GM23338 (cell line): ENCODE measurements at regions not wholly inside any gene's neighbourhood (a gene's known extent, or its start where the extent isn't known, plus 50 kb on each side); places are given as distances from the start of the nearest gene placed in this dataset.

ENCODE experiments used
- ATAC-seq: fragments of 200-7000 bp; cut with Tn5 transposase; 3 replicates; pipeline ENCODE4 v1.9.1; 2020
- DNase-seq: peaks from one replicate; pipeline ENCODE4 v3.0.0-alpha.2; 2015; ENCODE audit warnings: low spot score
- H2AFZ ChIP-seq: fragments of 200-600 bp; sonication (generic); 2 replicates; pipeline ENCODE4 v1.8.0; 2016; ENCODE audit warnings: antibody characterized with exemption, mild to moderate bottlenecking, moderate library complexity
- H3F3A ChIP-seq: fragments of 200-600 bp; sonication (generic); replicated peaks from 2 replicates; pipeline ENCODE4 v1.8.0; 2017; ENCODE audit warnings: antibody characterized with exemption, mixed run types, low read depth
- H3K27ac ChIP-seq: fragments of 200-600 bp; sonication (generic); 2 replicates; pipeline ENCODE4 v1.6.1; 2016; ENCODE audit warnings: low read depth
- H3K27me3 ChIP-seq: fragments of 200-600 bp; sonication (generic); 2 replicates; pipeline ENCODE4 v1.8.0; 2016; ENCODE audit warnings: mild to moderate bottlenecking, mixed run types, moderate library complexity; ENCODE audit not compliant: insufficient read depth
- H3K36me3 ChIP-seq: fragments of 200-600 bp; sonication (generic); 2 replicates; pipeline ENCODE4 v1.8.0; 2016; ENCODE audit warnings: mild to moderate bottlenecking; ENCODE audit not compliant: insufficient read depth
- H3K4me1 ChIP-seq: fragments of 200-600 bp; sonication (generic); 2 replicates; pipeline ENCODE4 v1.8.0; 2016; ENCODE audit warnings: mild to moderate bottlenecking, moderate library complexity; ENCODE audit not compliant: insufficient read depth
- H3K4me2 ChIP-seq: fragments of 200-600 bp; sonication (generic); 2 replicates; pipeline ENCODE4 v1.7.1; 2017; ENCODE audit warnings: mixed run types
- H3K4me3 ChIP-seq: fragments of 200-600 bp; sonication (generic); 2 replicates; pipeline ENCODE4 v1.6.1; 2016; ENCODE audit warnings: mixed run types
- H3K79me2 ChIP-seq: fragments of 200-600 bp; sonication (generic); replicated peaks from 2 replicates; pipeline ENCODE4 v1.8.0; 2017; ENCODE audit warnings: mild to moderate bottlenecking; ENCODE audit not compliant: insufficient read depth
- H3K9me2 ChIP-seq: fragments of 200-600 bp; sonication (generic); 2 replicates; pipeline ENCODE4 v1.8.0; 2017; ENCODE audit not compliant: insufficient read depth
- H4K20me1 ChIP-seq: fragments of 200-600 bp; sonication (generic); replicated peaks from 2 replicates; pipeline ENCODE4 v1.8.0; 2017; ENCODE audit warnings: mild to moderate bottlenecking; ENCODE audit not compliant: insufficient read depth
- H3K27ac Mint-ChIP-seq: 2 replicates; pipeline ENCODE4 v1.8.0; 2020; ENCODE audit warnings: inconsistent platforms, mild to moderate bottlenecking, moderate library complexity, mixed read lengths
- H3K27me3 Mint-ChIP-seq: 3 replicates; pipeline ENCODE4 v1.8.0; 2022; ENCODE audit warnings: low read depth, mild to moderate bottlenecking, moderate library complexity, mixed read lengths, inconsistent platforms; ENCODE audit not compliant: insufficient read depth, poor library complexity
- H3K36me3 Mint-ChIP-seq: 3 replicates; pipeline ENCODE4 v1.8.0; 2021; ENCODE audit warnings: low read depth, mild to moderate bottlenecking, inconsistent platforms, moderate library complexity, mixed read lengths
- H3K4me1 Mint-ChIP-seq: 3 replicates; pipeline ENCODE4 v1.8.0; 2020; ENCODE audit warnings: mild to moderate bottlenecking, inconsistent platforms, mixed read lengths
- H3K4me3 Mint-ChIP-seq: 3 replicates; pipeline ENCODE4 v1.8.0; 2021; ENCODE audit warnings: moderate library complexity, mild to moderate bottlenecking, inconsistent platforms, mixed read lengths
- H3K9me3 Mint-ChIP-seq: 3 replicates; pipeline ENCODE4 v1.8.0; 2020; ENCODE audit warnings: moderate library complexity, mild to moderate bottlenecking, inconsistent platforms, mixed read lengths
- ETS1 ChIP-seq: IDR thresholded peaks from 2 replicates; pipeline ENCODE4 v1.6.1; 2016; ENCODE audit warnings: antibody characterized with exemption
- EZH2 ChIP-seq: fragments of 200-600 bp; sonication (generic); IDR thresholded peaks from one replicate; pipeline ENCODE4 v1.8.0; 2017; ENCODE audit warnings: antibody characterized with exemption, mild to moderate bottlenecking, low read depth; ENCODE audit not compliant: unreplicated experiment
- JUNB ChIP-seq: IDR thresholded peaks from one replicate; pipeline ENCODE4 v1.6.1; 2016; ENCODE audit warnings: antibody characterized with exemption; ENCODE audit not compliant: unreplicated experiment
- POLR2AphosphoS5 ChIP-seq: IDR thresholded peaks from 2 replicates; pipeline ENCODE4 v1.6.1; 2016; ENCODE audit warnings: antibody characterized with exemption, low read depth
- STAT1 ChIP-seq: IDR thresholded peaks from one replicate; pipeline ENCODE4 v1.6.1; 2016; ENCODE audit warnings: antibody characterized with exemption; ENCODE audit not compliant: unreplicated experiment
- ZNF331 ChIP-seq: fragments of 250-450 bp; sonication (Bioruptor Pico); IDR thresholded peaks from 2 replicates; pipeline ENCODE4 v1.5.0; 2020; ENCODE audit warnings: low read depth, mild to moderate bottlenecking, moderate library complexity
- TF ChIP-seq, protein P1 (sequence below): fragments of 250-450 bp; sonication (Bioruptor Pico); IDR thresholded peaks from 2 replicates; pipeline ENCODE4 v1.5.0; 2020; ENCODE audit warnings: mild to moderate bottlenecking, moderate library complexity

DNA sequence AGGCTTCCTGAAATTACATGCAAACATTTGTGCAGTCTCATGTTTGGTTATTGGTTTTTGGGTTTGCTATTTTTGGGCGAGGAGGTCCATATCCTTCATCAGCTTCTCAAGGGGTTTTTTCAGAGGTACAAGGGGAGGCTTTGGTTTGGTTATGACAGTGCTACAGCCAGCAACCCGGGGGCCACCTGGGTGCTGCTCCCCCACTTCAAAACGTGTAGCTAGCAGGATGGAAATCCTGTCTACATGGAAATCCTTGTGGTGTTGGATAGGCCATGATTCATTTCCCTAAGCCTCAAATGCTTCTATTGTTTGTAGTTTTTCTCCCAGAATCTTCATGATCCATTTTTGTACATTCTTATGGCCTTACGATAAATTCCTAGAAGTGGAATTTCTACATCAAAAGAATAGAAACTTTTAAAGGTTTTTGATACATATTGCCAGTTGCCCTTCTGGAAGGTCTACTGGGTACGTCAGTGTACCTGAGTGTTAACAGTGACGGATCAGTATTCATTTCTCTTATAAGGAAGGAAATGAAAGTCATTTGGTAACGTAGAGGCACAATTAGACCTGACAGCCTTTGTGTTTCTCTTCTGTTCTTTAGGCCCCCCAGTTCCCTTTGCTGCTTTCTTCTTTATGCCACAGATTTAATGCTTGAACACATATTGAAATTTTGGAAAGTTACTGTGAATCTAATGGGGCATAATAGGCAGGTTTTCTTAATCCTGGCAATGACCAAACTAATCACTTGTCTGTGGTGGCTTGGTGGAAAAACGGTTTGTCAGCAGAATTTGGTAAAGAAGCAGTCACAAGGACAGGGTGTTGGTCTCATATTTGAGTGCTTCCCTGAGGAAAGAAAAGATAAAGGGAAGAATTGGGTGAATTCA is 69.7 kb upstream of the ABL1 start (continued):
- TF ChIP-seq, protein P1, sequence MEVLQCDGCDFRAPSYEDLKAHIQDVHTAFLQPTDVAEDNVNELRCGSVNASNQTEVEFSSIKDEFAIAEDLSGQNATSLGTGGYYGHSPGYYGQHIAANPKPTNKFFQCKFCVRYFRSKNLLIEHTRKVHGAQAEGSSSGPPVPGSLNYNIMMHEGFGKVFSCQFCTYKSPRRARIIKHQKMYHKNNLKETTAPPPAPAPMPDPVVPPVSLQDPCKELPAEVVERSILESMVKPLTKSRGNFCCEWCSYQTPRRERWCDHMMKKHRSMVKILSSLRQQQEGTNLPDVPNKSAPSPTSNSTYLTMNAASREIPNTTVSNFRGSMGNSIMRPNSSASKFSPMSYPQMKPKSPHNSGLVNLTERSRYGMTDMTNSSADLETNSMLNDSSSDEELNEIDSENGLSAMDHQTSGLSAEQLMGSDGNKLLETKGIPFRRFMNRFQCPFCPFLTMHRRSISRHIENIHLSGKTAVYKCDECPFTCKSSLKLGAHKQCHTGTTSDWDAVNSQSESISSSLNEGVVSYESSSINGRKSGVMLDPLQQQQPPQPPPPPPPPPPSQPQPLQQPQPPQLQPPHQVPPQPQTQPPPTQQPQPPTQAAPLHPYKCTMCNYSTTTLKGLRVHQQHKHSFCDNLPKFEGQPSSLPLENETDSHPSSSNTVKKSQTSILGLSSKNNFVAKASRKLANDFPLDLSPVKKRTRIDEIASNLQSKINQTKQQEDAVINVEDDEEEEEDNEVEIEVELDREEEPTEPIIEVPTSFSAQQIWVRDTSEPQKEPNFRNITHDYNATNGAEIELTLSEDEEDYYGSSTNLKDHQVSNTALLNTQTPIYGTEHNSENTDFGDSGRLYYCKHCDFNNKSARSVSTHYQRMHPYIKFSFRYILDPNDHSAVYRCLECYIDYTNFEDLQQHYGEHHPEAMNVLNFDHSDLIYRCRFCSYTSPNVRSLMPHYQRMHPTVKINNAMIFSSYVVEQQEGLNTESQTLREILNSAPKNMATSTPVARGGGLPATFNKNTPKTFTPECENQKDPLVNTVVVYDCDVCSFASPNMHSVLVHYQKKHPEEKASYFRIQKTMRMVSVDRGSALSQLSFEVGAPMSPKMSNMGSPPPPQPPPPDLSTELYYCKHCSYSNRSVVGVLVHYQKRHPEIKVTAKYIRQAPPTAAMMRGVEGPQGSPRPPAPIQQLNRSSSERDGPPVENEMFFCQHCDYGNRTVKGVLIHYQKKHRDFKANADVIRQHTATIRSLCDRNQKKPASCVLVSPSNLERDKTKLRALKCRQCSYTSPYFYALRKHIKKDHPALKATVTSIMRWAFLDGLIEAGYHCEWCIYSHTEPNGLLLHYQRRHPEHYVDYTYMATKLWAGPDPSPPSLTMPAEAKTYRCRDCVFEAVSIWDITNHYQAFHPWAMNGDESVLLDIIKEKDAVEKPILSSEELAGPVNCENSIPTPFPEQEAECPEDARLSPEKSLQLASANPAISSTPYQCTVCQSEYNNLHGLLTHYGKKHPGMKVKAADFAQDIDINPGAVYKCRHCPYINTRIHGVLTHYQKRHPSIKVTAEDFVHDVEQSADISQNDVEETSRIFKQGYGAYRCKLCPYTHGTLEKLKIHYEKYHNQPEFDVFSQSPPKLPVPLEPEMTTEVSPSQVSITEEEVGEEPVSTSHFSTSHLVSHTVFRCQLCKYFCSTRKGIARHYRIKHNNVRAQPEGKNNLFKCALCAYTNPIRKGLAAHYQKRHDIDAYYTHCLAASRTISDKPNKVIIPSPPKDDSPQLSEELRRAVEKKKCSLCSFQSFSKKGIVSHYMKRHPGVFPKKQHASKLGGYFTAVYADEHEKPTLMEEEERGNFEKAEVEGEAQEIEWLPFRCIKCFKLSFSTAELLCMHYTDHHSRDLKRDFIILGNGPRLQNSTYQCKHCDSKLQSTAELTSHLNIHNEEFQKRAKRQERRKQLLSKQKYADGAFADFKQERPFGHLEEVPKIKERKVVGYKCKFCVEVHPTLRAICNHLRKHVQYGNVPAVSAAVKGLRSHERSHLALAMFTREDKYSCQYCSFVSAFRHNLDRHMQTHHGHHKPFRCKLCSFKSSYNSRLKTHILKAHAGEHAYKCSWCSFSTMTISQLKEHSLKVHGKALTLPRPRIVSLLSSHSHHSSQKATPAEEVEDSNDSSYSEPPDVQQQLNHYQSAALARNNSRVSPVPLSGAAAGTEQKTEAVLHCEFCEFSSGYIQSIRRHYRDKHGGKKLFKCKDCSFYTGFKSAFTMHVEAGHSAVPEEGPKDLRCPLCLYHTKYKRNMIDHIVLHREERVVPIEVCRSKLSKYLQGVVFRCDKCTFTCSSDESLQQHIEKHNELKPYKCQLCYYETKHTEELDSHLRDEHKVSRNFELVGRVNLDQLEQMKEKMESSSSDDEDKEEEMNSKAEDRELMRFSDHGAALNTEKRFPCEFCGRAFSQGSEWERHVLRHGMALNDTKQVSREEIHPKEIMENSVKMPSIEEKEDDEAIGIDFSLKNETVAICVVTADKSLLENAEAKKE (CRISPR knock-in tag) = no peak
- TF ChIP-seq ZNF331 (CRISPR knock-in tag) = no peak
- TF ChIP-seq POLR2AphosphoS5 = no peak
- no peak for TF ChIP-seq EZH2
- TF ChIP-seq STAT1 = no peak

GRCh38 chr9:130766021-130766926 is 68.8 kb upstream of the ABL1 start:
- no peak; the same call in 2 of the 3 replicates for ATAC-seq
- no peaks in the 10 kb centered on the region for H3K36me3 ChIP-seq
- no peak overlapping the region for H2AFZ ChIP-seq
- H3K27me3 Mint-ChIP-seq = peaks cover 12% of the 10 kb centered on the region
- H3F3A ChIP-seq = no peaks in the 10 kb centered on the region
- peak overlapping the region; percentile 67; the same call in 1 of the 2 replicates for H3K27ac ChIP-seq
- no peak overlapping the region for H3K4me3 ChIP-seq
- no peak for DNase-seq
- H3K36me3 Mint-ChIP-seq = no peaks in the 10 kb centered on the region
- H3K4me1 Mint-ChIP-seq = peaks cover 50% of the 10 kb centered on the region
- H3K9me3 Mint-ChIP-seq = no peaks in the 10 kb centered on the region; the same call in 2 of the 3 replicates
- H4K20me1 ChIP-seq = peaks cover 4% of the 10 kb centered on the region
- TF ChIP-seq JUNB (no peak), EZH2 (no peak), POLR2AphosphoS5 (no peak), ZNF331 (CRISPR knock-in tag) (no peak), ETS1 (no peak)
- peaks cover 29% of the 10 kb centered on the region for H3K4me1 ChIP-seq
- peaks cover 88% of the 10 kb centered on the region for H3K79me2 ChIP-seq
- no peaks in the 10 kb centered on the region for H3K9me2 ChIP-seq
- H3K27ac Mint-ChIP-seq = peak overlapping the region; percentile 67
- no peak overlapping the region; the same call in 2 of the 3 replicates for H3K4me3 Mint-ChIP-seq
- no peak overlapping the region for H3K4me2 ChIP-seq
- no peaks in the 10 kb centered on the region for H3K27me3 ChIP-seq
